Neural progenitor cell (in vitro differentiated cells): ENCODE measurements at regions not wholly inside any gene's neighbourhood (a gene's known extent, or its start where the extent isn't known, plus 50 kb on each side); places are given as distances from the start of the nearest gene placed in this dataset.

Experiments used
- CTCF ChIP-seq: fragments of 200-600 bp; sonication (generic); IDR thresholded peaks from 2 replicates; pipeline ENCODE4 v1.5.1; 2017; ENCODE audit warnings: antibody characterized with exemption, mild to moderate bottlenecking
- EZH2 ChIP-seq: fragments of 200-600 bp; sonication (generic); IDR thresholded peaks from 2 replicates; pipeline ENCODE4 v1.6.1; 2017; ENCODE audit warnings: antibody characterized with exemption, mild to moderate bottlenecking, moderate library complexity

- TF ChIP-seq CTCF (no peak), EZH2 (no peak)
Measured at GRCh38 chr10:130747356-130747755, 564.2 kb downstream of the TCERG1L start.
